ENCODE measurements at regions not wholly inside any gene's neighbourhood (a gene's known extent, or its start where the extent isn't known, plus 50 kb on each side); places are given as distances from the start of the nearest gene placed in this dataset.

GRCh38 chr15:91530956-91531582 lies 322.4 kb upstream of the SLCO3A1 start:
- DNase-seq (ENCODE audit: low read depth): no peak
- in situ Hi-C loops (cut with HindIII; ENCODE audit: low pct_unique_long_range_greater_than_20kb, low sequenced_read_pairs): no loop called here

- no peak for DNase-seq (ENCODE audit: low read depth)
- in situ Hi-C loops (cut with HindIII; ENCODE audit: low pct_unique_long_range_greater_than_20kb, low sequenced_read_pairs): no loop called here
Measured at GRCh38 chr15:91534235-91534634, 319.3 kb upstream of the SLCO3A1 start.

GRCh38 chr15:91534976-91535375 lies 318.5 kb upstream of the SLCO3A1 start:
- no peak for DNase-seq (ENCODE audit: low read depth)
- in situ Hi-C loops (cut with HindIII; ENCODE audit: low pct_unique_long_range_greater_than_20kb, low sequenced_read_pairs): no loop called here

GRCh38 chr15:91535856-91536500 lies 317.5 kb upstream of the SLCO3A1 start:
- no peak for DNase-seq (ENCODE audit: low read depth)
- in situ Hi-C loops (cut with HindIII; ENCODE audit: low pct_unique_long_range_greater_than_20kb, low sequenced_read_pairs): no loop called here

GRCh38 chr15:91537856-91538255 lies 315.7 kb upstream of the SLCO3A1 start:
- DNase-seq (ENCODE audit: low read depth): no peak
- in situ Hi-C loops (cut with HindIII; ENCODE audit: low pct_unique_long_range_greater_than_20kb, low sequenced_read_pairs): no loop called here

- no peak for DNase-seq (ENCODE audit: low read depth)
- in situ Hi-C loops (cut with HindIII; ENCODE audit: low pct_unique_long_range_greater_than_20kb, low sequenced_read_pairs): no loop called here
Measured at GRCh38 chr15:91538782-91539181, 314.7 kb upstream of the SLCO3A1 start.

GRCh38 chr15:91541286-91541685 lies 312.2 kb upstream of the SLCO3A1 start:
- no peak for DNase-seq (ENCODE audit: low read depth)
- in situ Hi-C loops (cut with HindIII; ENCODE audit: low pct_unique_long_range_greater_than_20kb, low sequenced_read_pairs): no loop called here

- DNase-seq (ENCODE audit: low read depth): no peak
- in situ Hi-C loops (cut with HindIII; ENCODE audit: low pct_unique_long_range_greater_than_20kb, low sequenced_read_pairs): no loop called here
Measured at GRCh38 chr15:91542226-91542625, 311.3 kb upstream of the SLCO3A1 start.

- in situ Hi-C loops (cut with HindIII; ENCODE audit: low pct_unique_long_range_greater_than_20kb, low sequenced_read_pairs): no loop called here
- DNase-seq (ENCODE audit: low read depth): no peak
Measured at GRCh38 chr15:91547356-91547755, 306.2 kb upstream of the SLCO3A1 start.

- no peak for DNase-seq (ENCODE audit: low read depth)
Measured at GRCh38 chr15:91548549-91548948, 305.0 kb upstream of the SLCO3A1 start.

GRCh38 chr15:91549581-91549980 lies 303.9 kb upstream of the SLCO3A1 start:
- in situ Hi-C loops (cut with HindIII; ENCODE audit: low pct_unique_long_range_greater_than_20kb, low sequenced_read_pairs): no loop called here
- no peak for DNase-seq (ENCODE audit: low read depth)

More at GRCh38 chr15:91548549-91548948, 305.0 kb upstream of the SLCO3A1 start:
- in situ Hi-C loops (cut with HindIII; ENCODE audit: low pct_unique_long_range_greater_than_20kb, low sequenced_read_pairs): no loop called here

GRCh38 chr15:91552555-91552954 lies 301.0 kb upstream of the SLCO3A1 start:
- DNase-seq (ENCODE audit: low read depth): no peak
- in situ Hi-C loops (cut with HindIII; ENCODE audit: low pct_unique_long_range_greater_than_20kb, low sequenced_read_pairs): no loop called here

- DNase-seq (ENCODE audit: low read depth): no peak
- in situ Hi-C loops (cut with HindIII; ENCODE audit: low pct_unique_long_range_greater_than_20kb, low sequenced_read_pairs): no loop called here
Measured at GRCh38 chr15:91553196-91553854, 300.2 kb upstream of the SLCO3A1 start.

- DNase-seq (ENCODE audit: low read depth): no peak
- in situ Hi-C loops (cut with HindIII; ENCODE audit: low pct_unique_long_range_greater_than_20kb, low sequenced_read_pairs): no loop called here
Measured at GRCh38 chr15:91555312-91555711, 298.2 kb upstream of the SLCO3A1 start.

- no peak for DNase-seq (ENCODE audit: low read depth)
- in situ Hi-C loops (cut with HindIII; ENCODE audit: low pct_unique_long_range_greater_than_20kb, low sequenced_read_pairs): no loop called here
Measured at GRCh38 chr15:91556926-91557325, 296.6 kb upstream of the SLCO3A1 start.

GRCh38 chr15:91559066-91559465 lies 294.4 kb upstream of the SLCO3A1 start:
- DNase-seq (ENCODE audit: low read depth): no peak
- in situ Hi-C loops (cut with HindIII; ENCODE audit: low pct_unique_long_range_greater_than_20kb, low sequenced_read_pairs): no loop called here

GRCh38 chr15:91561371-91562100 lies 292.0 kb upstream of the SLCO3A1 start:
- peak; percentile 49 for DNase-seq (ENCODE audit: low read depth)
- in situ Hi-C loops (cut with HindIII; ENCODE audit: low pct_unique_long_range_greater_than_20kb, low sequenced_read_pairs): no loop called here

- in situ Hi-C loops (cut with HindIII; ENCODE audit: low pct_unique_long_range_greater_than_20kb, low sequenced_read_pairs): no loop called here
- no peak for DNase-seq (ENCODE audit: low read depth)
Measured at GRCh38 chr15:91562698-91563097, 290.8 kb upstream of the SLCO3A1 start.

- in situ Hi-C loops (cut with HindIII; ENCODE audit: low pct_unique_long_range_greater_than_20kb, low sequenced_read_pairs): no loop called here
- DNase-seq (ENCODE audit: low read depth): no peak
Measured at GRCh38 chr15:91564631-91565030, 288.9 kb upstream of the SLCO3A1 start.
